GM12873 (cell line): ENCODE measurements at regions not wholly inside any gene's neighbourhood (a gene's known extent, or its start where the extent isn't known, plus 50 kb on each side); places are given as distances from the start of the nearest gene placed in this dataset.

Experiments used
- TF ChIP-seq, protein P1 (sequence below): IDR thresholded peaks from 2 replicates; pipeline ENCODE4 v1.5.1; 2012; ENCODE audit warnings: low read depth, mild to moderate bottlenecking, moderate library complexity, low read length, control low read depth; ENCODE audit not compliant: insufficient read depth; ENCODE audit errors: missing control alignments

DNA sequence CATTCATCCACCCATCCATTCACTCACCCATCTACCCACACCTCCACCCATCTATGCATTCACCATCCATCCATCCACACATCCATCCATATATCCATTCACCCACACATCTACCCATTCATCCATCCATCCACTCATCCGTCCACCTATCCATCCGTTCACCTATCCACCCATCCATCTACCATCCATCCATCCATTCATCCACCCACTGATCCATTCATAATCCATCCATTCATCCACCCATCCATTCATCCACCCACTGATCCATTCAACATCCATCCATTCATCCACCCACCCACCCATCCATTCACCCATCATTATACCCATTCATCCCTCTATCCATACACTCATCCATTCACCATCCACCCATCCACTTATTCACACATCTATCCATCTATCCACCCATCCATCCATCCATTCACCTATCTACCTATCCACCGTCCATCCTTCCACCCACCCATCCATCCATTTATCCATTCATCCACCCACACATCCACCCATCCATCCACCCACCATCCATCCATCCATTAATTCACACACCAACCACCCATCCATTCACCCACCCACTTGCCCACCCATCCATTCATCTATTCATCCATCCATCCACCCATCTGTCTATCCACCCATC lies 336.5 kb upstream of the IRX4 start:
- TF ChIP-seq, protein P1, sequence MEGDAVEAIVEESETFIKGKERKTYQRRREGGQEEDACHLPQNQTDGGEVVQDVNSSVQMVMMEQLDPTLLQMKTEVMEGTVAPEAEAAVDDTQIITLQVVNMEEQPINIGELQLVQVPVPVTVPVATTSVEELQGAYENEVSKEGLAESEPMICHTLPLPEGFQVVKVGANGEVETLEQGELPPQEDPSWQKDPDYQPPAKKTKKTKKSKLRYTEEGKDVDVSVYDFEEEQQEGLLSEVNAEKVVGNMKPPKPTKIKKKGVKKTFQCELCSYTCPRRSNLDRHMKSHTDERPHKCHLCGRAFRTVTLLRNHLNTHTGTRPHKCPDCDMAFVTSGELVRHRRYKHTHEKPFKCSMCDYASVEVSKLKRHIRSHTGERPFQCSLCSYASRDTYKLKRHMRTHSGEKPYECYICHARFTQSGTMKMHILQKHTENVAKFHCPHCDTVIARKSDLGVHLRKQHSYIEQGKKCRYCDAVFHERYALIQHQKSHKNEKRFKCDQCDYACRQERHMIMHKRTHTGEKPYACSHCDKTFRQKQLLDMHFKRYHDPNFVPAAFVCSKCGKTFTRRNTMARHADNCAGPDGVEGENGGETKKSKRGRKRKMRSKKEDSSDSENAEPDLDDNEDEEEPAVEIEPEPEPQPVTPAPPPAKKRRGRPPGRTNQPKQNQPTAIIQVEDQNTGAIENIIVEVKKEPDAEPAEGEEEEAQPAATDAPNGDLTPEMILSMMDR = no peak

DNA sequence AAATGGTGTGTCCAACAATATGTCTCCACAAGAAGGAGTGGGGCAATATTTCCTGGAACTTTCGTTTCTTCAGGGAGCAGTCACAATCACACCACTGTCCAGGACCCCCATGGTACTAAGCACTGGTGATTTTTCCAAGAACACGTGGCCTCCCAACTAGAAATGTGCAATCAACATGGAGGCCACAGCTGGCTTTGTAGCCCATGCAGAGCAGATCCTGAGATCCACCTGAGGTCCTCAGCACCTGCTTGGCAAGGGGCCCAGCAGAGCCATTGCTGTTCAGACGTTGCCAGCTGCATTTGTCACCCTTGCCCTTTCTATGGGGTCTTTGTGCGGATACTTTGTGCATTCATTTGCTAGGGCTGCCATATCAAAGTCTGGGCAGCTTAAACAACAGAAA lies 334.5 kb upstream of the IRX4 start:
- TF ChIP-seq, protein P1 = no peak

DNA sequence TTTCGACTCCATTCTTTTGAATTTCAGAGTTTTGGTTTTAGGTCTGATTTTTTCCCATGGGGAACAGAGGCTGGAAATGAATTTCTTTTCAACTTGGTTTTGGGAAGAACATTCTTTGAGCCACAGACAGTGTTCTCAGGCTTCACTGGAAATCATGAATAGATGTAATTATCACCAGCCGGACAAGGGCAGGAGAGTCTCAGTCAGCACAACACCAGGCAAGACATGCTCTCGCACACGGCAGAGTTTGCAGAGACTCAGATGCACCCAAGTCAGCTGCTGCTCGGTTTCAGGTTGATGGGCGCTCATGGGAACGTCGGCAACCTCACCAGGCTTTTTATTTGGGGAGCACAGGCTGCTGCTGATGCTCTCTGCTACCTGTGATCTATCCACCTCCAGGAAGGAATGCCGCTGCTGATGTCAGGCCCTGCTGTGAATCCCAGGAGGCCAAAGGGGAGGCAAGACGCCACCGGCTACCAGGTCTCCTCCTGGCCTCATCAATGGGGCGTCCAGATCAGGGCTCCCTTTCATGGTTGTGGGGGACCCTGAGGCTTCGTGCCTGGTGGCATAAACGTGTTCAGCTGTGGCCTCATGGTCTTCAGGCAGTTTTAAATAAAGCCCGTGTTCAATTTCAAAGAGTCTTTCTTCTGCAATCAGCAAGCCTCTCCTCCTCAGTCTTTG lies 332.3 kb upstream of the IRX4 start:
- TF ChIP-seq, protein P1 = no peak

DNA sequence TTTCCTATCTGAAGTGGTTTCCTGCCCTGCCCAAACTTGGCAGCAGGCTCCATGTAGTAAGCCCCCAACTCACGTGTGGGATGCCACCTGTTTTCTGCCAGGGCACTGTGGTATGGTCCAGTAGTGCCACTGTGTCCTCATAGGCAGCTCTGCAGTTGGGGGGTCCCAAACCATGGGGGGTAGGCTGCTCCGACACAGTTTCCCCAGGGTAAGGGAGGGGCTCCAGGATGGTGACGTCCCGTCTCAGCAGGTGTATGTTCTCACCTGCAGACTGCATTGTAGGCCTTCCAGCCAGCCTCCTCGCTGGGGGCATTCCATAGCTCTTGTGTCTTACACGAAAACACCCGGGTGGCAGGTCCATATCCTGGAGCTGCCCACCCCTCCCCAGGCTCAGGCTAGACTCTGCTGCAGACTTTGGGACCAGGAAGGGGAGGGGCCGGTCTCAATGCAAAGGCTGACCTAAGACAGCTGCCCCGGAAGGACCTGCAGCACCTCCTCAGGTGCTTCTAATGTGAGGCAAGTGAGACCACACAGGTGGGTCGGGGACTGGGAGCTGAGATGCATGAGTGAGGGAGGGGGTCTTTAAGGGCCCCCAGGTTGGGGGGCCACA lies 330.5 kb upstream of the IRX4 start:
- TF ChIP-seq, protein P1 = no peak

DNA sequence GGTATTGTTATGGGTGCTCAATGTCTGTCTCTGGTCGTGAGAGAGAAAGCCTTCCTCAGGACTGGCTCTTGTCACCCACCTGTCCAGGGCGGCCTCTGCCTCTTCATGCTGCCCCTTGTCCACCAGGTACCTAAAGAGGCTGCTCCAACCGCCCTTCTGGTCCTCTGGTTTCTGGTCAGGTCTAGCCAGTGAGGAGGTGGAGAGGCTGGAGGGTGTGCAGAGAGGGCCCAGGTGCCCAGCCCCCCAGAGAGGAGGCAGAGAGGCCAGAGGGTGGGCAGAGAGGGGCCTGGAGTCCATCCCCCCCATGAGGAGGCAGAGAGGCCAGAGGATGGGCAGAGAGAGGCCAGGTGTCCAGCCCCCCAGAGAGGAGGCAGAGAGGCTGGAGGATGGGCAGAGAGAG lies 329.8 kb upstream of the IRX4 start:
- TF ChIP-seq, protein P1 = no peak

DNA sequence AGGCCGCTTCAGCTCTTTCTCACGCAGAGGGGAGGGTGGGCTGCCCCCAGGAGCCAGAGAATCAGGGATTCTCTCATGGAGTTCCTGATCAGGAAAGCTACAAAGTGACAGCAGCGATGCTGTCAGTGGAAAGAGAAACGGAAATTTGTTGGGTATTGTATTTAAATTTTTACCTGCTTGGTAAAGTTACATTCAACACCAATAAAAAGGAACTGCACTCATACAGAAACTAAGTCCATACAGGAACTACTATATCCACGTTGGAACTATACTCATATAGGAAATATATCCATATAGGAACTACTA lies 325.5 kb upstream of the IRX4 start:
- TF ChIP-seq, protein P1 = no peak

DNA sequence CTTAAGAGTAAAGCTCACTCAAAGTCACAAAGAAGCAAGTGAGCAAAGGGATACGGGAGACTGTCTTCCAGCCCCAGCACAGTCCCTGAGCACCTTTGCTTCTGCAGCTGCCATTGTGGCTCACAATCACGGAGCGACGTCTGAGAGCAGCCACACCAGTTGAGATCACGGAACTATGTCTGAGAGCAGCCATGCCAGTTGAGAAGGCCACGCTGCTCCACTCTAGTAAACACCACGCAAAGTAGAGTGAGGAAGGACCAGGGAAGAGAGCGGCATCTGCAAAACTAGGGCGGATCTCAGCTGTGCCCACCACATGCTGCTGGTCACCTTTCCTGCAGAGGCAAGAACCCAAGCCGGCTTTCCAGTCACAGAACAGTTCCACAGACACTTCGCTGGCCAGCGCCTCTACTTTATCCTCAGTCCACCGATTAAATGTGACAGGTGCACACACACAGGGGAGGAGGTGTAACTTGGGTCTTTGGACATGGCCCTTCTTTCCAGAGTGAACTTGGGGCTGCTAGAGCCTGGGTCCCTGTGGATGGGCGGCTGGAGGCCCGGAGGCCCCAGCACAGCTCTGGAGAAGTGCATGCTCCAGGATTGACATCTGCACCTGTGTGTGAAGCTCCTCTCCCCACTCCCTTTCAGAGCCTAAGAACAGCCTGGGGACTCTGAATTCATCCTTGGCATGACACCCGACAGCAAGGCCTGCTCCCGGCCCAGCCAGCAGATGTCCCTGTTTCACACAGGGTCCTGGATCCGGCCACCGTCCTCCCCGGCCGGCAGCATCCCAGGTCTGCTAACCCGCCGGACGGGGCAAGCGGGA lies 324.9 kb upstream of the IRX4 start:
- TF ChIP-seq, protein P1 = no peak
